ENCODE measurements at regions not wholly inside any gene's neighbourhood (a gene's known extent, or its start where the extent isn't known, plus 50 kb on each side); places are given as distances from the start of the nearest gene placed in this dataset.

DNA sequence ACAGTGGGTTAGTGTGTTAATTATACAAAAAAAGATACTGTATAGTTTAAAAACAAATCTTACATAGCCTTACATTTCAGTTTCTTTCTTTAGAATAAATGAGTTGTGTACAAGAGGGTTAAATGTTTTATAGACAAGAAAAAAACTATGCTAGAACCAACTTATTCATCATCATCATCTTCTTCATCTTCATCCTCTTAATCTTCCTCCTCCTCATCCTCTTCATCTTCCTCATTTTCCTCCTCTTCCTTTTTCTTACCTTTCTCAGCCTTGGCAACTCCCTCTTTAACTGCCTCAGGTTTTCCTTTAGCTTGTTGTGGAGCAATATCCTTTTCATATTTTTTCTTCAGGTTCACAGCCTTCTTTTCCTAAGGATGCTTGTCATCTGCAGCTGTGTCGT lies 53.7 kb downstream of the RPS12 start:
- no peak for DNase-seq

DNA sequence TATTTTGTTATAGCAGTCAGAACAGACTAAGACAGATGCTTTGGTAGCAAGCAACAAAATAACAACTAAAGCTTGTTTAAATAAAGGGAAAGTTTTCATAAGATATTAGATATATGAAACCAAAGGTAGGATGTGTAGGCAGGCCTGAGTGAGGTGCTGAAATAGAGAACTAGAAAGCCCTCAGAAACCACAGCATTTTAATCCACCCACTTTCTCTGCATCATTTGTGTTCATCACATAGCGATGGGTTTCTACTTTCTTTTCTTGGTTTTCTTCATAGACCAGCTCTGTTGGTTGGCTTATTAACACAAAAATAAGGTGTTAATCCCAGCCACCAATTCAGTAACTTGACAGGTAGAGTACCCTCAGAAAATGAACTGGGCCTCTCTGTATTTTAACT lies 58.6 kb downstream of the RPS12 start:
- DNase-seq, result no peak

DNA sequence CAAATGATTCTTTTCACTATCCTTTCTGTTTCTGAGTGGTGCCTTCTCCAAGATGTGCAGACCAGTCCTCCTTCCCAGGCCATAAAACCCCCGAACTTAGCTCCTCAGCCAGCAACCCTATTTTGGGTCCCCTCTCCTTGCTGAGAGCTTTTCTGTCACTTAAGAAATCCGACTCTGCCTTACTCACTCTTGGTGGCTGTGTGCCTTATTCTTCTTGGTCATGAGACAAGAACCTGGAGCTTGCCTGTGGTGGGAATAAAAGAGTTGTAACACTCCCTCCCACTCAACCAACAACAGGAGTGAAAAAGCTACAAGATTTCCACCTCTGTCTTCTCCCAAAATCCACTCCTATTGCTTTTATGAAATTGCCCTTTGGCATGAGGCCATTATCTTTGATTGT lies 62.6 kb downstream of the RPS12 start:
- DNase-seq, result no peak

DNA sequence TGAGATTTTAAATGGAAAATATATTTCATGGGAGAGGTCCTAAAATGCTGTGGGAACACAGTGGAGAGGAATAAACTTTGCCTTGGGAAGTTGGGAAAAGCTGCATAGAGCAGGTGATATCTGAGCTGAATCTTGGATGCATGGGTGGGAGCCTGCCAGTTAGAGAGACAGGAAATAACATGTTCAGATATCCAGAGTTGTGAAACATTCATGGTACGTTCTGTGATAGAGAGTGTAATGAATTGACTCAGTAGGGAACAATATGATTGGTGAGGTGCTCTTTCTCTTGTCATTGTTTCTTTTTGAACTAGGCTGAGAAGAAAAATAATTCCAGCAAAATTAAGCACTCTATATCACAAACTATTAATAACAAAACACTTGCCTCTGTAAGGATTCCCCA lies 72.8 kb downstream of the RPS12 start:
- DNase-seq, result no peak

DNA sequence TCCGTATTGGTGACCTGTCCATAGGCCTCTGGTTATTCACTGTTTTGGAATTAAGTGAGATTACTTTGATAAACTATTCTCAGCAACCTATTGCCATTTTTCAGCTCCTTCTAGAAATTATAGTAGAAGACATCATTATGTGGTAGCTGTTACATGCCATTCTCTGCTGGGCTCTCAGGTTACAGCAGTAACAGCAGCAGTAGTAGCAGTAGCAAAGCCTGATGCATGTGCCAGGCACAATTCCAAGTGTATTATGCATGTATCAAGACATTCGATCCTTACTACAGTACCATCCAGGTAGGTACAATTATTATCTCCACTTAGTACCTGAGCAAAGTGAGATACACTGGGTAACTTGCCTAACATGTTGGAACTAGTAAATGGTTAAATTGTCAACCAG lies 74.3 kb downstream of the RPS12 start:
- no peak for DNase-seq

DNA sequence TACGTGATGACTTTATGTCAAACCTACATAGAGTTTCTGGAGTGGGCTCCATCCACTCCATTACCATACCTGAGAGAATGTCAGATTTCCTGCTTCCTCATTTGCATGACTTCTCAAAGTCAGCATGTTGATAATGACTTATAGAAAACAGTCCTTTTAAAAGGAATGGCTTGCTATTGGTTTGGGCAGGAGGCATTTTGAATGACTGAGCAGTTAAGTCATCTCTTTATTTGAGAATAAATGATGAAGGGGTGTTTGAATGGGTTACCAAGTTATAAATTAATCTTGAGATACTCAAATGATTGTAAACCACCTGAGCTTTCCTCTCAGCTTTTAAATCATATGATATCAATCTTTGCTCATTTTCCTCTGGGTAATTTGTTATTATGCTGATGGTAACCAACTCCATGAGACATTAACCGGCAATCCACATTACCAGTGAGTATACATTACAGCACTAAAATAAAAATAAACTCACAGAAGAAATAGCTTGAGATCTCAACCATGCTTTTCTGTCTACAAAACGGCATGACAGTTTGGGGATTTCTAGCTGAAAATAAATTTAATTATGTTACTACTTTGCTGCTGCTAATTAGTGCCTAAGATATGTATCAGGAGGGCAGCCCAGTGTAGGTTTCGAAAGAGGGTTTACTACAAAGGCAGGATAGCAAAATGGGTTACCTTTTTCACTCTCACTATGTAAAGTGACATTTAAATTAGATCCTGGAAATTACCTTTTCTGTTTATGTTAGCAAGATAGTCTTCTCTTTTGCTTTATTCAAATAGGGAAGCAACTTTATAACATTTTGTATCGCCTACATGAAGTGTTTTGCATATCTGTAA lies 78.8 kb downstream of the RPS12 start:
- DNase-seq, result no peak

DNA sequence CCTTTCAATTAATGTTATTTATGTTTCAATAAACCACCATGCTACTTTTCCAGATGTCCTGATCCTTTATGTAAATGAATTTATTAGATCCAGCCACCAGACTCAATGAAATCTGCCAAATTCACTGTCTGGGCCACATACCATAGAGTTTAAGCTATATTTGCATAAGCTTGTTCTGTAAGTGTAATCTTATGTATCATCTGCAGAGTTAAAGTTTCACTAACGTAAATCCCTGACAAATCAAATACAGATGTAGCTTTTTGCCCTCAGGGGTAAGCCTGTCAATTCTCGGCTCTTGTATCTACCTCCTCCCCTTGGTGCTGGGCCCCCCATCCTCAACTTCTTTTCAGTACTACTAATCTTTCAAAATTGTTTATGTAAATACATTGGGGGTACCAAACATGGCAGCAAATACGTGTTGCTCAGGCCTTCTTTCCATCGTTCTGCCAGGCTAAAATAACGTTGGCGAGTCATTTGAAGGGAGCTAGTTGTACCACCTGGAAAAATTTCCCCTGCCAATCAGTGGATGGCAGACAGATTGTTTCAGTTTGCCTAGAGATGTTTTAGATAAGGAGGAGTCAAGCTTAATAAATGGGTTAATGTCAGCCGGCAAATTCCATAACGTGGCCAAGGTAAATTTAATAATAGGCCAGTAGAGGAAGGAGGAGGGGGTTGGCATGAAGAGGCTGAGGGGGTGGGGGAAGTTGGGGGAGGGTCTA lies 79.6 kb downstream of the RPS12 start:
- DNase-seq, result no peak

DNA sequence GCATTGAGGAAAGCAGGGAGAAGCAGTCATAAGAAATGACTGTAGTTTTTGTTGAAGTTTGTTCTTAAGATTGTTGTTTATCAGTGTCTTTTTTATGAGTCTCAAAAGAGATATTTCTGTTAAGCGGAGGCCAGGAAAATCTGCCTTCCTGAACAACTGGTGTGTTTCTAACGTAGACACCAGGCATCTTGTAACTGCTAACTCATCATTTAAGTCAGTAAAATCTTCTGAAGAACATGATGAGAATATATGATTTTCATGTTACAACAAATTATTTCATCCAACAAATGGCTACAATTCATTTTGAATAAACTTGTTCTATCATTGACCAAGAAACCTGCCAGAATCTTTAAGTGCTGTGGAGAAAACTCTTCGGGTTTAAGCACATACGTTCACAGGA lies 84.0 kb downstream of the RPS12 start:
- DNase-seq, result no peak

DNA sequence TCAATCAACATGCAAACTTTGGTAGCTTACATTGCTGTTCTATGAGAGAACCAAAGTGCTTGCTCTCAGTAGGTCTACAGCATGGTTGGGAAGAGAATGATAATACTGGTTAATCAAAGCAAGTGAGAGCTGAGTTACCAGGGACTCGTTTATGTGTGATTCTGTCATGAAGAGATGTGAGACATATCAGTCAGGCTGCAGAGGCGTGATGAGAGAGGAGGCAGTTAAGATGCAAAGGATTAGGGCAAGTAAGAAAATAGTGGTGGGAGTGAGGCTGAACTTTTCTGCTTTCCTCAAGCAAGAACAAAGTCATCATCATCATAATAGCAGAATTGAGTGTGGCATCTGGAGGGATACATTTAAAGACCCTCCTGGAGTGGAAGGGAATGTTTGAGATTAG lies 86.5 kb downstream of the RPS12 start:
- DNase-seq, result no peak

DNA sequence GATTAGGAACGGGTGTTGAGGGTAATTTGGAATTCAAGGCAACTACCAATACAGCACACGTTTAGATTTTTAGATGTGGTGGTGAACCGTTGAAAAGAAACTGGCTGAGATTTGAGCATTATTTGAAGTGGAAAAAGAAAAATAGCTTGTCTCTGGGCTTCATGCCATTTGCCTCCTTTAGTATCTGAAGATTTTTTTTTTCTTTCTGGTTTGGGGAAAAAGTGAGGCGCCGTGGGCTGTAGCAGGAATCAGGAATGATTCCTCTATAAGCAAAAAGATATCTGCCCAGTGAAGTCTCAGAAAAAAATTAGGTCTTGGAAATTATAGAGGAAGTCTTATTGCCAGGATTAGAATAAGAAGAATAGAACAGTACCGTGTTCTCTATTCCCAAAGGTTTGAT lies 88.5 kb downstream of the RPS12 start:
- DNase-seq, result no peak

DNA sequence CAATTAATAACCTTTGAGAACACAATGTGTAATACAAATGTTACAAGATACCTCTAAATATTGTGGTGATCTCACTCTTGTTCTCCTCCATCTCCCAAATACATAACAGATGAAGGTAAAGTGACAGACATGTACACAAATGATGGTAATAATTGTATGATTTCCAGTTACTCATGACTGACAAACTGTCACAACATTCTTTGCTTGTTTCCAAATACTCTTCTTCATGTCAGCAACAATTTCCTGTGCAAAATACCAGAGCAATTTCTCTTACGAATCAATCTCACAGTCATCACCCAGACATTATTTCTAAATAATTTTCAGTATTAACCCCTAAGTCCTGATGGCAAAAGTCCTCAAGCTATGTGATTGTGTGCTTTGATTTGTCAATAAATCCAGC lies 92.9 kb downstream of the RPS12 start:
- no peak for DNase-seq

DNA sequence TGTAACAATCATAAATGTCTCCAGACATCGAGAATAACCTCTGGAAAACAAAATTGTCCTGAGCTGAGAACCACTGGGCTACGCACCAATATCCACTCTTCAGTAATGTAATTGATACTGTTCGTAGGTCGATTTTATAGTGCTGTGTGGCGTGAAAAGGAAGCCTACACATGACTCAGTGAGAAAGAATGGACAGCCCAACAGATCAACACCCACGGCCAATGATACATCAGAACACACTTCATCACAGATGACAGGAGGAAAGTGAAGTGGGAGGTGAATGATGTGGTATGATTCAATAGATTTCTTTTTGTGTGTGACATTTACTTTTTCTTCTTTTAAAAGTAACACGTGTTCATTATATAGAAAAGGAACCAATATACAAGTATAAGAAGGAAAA lies 93.5 kb downstream of the RPS12 start:
- no peak for DNase-seq

DNA sequence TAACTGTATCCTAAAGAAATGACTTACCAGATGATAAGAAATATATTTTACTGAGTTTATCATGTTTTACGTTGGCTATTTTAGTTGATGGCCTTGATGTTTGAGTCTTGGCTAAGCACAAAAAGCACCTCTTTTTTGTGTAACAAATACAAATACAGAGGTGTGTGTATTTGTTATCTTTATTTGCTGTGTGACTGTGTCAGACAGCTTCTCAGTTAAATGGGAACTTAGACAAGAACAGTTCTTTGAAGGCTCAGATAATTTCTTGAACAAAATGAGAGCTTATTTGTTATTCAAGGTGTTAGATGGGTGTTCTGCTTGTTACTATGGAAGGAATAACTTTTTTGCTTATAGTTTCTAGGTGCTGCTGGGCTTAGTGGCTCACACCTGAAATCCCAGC lies 95.4 kb downstream of the RPS12 start:
- DNase-seq, result no peak

DNA sequence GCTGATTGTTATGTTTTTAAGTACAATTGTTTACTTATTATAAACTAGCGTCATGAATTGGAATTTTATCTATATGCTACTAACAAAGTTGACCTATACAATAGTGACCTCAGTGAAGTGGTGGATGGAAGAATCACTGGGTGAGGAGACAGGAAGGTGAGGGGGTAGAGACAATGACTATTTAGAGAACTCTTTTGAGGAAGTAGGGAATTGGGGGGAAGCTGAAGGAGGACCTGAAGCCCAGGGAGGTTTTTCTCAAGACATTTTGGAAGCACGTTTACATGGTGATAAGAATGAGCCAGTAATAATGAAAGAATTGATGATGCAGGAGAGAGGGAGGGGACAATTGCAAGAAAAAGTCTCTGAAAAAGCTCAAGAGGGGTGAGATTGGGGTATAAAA lies 96.4 kb downstream of the RPS12 start:
- DNase-seq, result no peak

DNA sequence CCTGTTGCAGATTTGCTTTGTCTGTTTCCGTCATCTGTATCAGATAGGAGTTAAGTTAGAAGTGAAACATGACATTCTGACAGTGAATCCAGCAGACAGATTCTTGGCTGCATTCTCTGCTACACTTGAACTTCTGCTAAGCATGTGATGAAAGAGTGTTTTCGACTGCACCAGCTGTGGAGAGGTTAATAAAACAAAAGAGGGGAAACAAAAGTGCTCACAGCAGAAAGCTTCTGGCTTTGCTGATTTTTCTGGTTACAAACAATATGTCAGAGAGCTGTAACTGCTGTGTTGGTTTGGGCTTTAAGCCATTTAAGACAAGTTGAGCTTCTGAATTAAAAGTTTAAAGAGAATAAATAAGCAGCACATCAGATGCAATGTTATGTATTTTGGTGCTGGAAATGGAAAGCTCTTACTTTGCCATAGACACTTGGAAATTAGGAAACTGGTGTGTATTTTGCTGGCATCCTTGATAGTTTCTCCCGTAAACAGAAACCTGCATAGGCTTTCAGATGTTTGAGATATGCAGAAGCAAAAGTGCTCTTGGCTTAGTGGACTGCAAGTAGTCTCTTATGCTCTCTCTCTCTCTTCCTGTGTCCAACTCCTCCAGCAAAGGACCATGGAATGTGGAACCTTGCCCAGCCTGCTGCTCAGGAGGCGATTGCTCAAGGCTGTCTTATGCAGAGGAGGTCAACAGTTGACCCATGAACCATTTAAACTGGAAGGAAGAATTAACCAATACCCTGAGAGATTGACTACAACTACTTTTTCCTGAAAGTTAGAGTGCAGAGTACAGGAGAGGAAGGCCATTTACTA lies 104.9 kb downstream of the RPS12 start:
- DNase-seq, result peak in 4 of 14 donors; percentile 5 to 17 (median 10)

DNA sequence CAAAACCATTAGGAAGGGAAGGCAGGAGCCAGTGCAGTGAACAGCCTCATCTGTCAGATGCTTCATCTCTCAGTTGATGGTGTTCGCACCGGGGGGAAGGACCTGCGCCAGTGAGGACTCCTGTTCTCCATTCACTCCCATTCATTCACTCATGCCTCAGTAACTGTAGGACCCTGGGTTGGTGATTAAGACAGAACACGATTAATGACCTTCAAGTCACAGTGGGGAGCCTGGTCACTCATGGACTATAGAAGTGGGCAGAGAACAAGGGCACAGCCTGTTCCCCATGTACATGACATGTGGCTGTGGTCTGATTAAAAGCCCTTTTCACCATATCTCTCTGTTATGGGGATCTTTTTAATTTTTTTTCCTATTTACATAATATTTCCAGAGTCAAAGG lies 113.3 kb downstream of the RPS12 start:
- DNase-seq, result no peak

DNA sequence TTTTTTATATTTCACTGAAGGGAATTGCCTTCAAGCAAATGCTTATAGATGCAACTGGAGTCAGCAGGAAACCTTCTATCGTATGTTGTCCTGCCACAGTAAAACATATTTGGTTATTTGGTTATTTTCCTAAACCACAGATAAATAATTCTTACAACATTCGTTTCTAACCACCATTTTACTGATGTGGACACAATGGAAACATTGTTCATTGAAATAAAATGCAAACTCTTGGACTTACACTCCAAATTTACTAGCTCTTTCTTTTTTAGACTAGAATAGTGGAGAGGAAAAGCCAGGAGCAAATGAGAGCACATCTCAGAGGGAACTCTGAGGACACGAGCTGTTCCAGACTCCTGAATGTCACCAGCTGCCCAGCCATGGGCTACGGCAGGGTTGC lies 114.8 kb downstream of the RPS12 start:
- no peak for DNase-seq

DNA sequence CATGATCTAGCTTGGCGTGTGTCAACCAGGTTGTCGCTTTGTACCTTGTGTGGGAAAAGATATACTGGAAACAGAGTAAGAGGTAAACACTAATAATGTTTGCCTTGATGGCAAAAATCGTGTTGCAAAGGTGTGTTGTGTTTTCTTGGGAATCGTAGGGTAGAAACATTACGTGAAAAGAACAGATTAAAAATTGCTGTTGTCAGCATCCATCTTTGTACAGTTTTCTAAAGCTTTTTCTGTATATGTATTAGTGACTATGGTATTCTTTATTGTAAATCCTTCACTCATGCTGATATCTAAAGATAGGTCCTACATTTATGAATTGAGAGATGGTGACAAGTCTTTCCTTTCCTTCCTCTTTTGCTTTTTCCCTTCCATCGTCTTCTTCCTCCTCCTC lies 116.9 kb downstream of the RPS12 start:
- no peak for DNase-seq

DNA sequence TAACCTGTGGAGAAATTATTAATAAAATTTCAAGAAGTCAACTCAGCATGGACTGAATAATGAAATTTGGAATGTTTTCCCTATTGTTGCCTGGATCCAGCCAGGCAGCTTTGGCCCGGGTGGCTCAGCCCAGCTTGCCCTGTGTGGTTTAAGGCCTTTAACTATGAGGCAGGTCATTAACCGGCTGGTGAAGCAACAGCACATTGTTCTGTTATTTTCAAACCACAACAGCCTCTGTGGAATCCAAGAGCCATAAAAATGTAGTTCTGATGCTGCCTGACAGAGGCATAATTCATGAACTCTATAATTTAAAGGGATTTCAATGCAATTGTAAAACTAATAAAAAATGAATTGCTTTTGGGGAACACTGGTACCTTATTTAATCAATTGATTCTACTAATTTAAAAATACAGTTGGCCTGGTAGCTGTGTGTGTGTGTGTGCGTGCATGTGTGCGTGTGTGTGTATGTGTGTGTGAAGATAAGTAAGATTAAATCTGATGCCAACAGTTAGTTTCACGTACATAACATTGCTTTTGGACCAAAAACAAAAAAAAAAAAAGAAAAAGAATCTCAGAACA lies 117.7 kb downstream of the RPS12 start:
- no peak for DNase-seq

DNA sequence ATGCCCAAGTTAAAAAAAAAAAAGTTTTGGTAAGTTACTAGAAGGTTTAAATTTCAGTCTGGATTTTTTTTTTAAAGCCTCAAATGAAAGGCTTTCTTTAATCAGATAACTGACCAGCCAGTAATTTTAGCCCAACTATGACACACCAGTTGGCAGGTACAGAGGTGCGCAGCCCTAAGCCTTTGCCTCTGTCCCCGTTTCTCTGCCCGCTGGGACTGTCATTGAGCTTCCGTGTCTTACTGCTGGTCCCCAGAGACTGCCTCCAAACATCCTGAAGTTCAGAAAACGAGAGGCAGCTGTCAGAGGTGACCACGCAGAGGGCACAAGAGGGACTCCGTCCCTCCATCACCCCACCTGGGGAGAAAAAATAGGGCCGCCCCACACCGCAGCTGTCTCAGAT lies 118.2 kb downstream of the RPS12 start:
- DNase-seq, result no peak

DNA sequence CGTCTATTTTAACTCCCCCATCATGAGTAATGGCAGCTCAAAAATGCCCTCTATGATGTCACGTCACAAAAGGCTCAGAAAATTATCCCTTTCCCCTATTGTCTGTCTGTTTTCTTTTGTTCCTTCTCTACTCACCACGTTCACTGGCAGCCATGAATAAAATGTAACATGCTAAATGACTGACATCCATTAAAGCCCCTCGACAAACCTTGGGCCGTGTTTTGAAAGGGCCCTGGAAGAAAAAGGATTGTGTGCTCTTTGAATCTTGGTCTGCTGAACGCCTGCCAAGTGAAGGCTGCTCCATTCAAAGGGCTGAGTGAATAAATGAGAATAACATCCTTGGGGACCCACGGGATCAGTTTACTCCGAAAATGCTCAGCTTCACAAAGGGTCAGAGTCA lies 118.7 kb downstream of the RPS12 start:
- peak in 1 of 14 donors; percentile 22 for DNase-seq

DNA sequence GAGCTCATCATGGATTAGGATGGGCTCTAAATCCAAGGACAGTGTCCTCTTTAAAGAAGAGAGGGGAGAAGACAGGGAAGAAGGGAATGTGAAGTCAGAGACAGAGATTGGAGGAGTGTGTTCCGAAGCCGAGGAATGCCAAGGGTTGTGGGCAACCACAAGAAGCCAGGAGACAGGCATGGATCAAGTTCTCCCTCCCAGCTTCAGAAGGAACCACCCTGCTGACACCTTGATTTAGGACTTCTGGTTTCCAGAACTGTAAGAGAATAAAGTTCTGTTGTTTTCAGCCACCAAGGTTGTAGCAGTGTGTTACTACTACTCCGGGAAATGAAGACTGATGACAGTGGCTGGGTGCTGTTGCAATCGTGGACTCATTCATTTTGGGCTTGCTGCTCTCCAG lies 120.1 kb downstream of the RPS12 start:
- DNase-seq, result no peak

DNA sequence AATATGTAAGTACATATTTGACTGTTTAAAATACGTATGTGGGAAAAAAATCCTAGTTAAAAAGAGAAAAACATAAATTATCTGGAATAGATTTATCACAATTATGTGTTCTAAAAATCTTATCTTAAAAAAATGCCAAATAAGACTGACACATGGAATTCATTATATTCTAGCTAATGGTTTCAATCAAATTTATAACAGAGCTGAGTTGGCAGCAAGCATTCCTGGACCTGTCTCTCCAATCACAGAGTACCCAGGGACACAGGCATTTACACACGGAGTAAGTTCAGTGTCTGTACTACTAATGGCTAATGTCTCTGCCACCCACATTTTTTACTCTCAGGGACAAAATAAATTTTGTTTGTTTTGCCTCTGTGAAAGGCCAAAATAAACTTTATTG lies 122.3 kb downstream of the RPS12 start:
- no peak for DNase-seq
